CD14-positive monocyte (primary cell): ENCODE measurements at regions not wholly inside any gene's neighbourhood (a gene's known extent, or its start where the extent isn't known, plus 50 kb on each side); places are given as distances from the start of the nearest gene placed in this dataset.

Experiments used
- DNase-seq, 3 donors: peaks; one replicate each; pipeline ENCODE4 v3.0.0-alpha.2; 2011 to 2022
- H2AFZ ChIP-seq: 2 replicates; pipeline ENCODE4 v1.6.0; 2012; ENCODE audit warnings: mild to moderate bottlenecking, low read depth, low read length, inconsistent platforms; ENCODE audit not compliant: insufficient read depth, poor library complexity, severe bottlenecking
- H3K27ac ChIP-seq, 2 donors: 1 replicate in 1 of 2; 2 replicates in 1 of 2; pipeline ENCODE4 v1.5.1; 2012 to 2013; ENCODE audit warnings: low read length in 2 of 2, control low read depth in 1 of 2, inconsistent platforms in 1 of 2, low read depth in 1 of 2, mild to moderate bottlenecking in 1 of 2
- H3K27me3 ChIP-seq, 2 donors: one replicate each; pipeline versions ENCODE4 v1.6.0 to v1.6.1; 2011 to 2013; ENCODE audit warnings: low read length in 2 of 2; ENCODE audit not compliant: control insufficient read depth in 2 of 2, insufficient read depth in 2 of 2
- H3K36me3 ChIP-seq, 2 donors: replicated peaks in 1 of 2; 1 replicate in 1 of 2; 2 replicates in 1 of 2; pipeline versions ENCODE4 v1.5.1 to v1.6.1; 2012 to 2013; ENCODE audit warnings: low read length in 2 of 2, control low read depth in 1 of 2, inconsistent platforms in 1 of 2, mild to moderate bottlenecking in 1 of 2; ENCODE audit not compliant: insufficient read depth in 2 of 2, control insufficient read depth in 1 of 2
- H3K4me1 ChIP-seq, 2 donors: 1 replicate in 1 of 2; 2 replicates in 1 of 2; pipeline versions ENCODE4 v1.5.1 to v1.6.1; 2012 to 2013; ENCODE audit warnings: low read length in 2 of 2, control low read depth in 1 of 2, inconsistent platforms in 1 of 2, mild to moderate bottlenecking in 1 of 2, moderate library complexity in 1 of 2; ENCODE audit not compliant: insufficient read depth in 2 of 2, control insufficient read depth in 1 of 2
- H3K4me2 ChIP-seq: replicated peaks from 2 replicates; pipeline ENCODE3; 2012; ENCODE audit warnings: low read length, moderate library complexity, mild to moderate bottlenecking; ENCODE audit not compliant: poor library complexity, severe bottlenecking; ENCODE audit errors: extremely low read depth
- H3K4me3 ChIP-seq, 3 experiments: fragments of 200-600 bp in 1 of 3; sonication (generic) in 1 of 3; replicated peaks in 1 of 3; 1 replicate in 2 of 3; 2 replicates in 1 of 3; pipeline ENCODE4 v1.5.1; 2011 to 2013; ENCODE audit warnings: low read length in 3 of 3, mild to moderate bottlenecking in 3 of 3, control low read depth in 2 of 3, low read depth in 2 of 3, inconsistent platforms in 1 of 3, moderate library complexity in 1 of 3
- H3K79me2 ChIP-seq: 2 replicates; pipeline ENCODE4 v1.6.0; 2012; ENCODE audit warnings: mild to moderate bottlenecking, control low read depth, inconsistent platforms, low read length, moderate library complexity; ENCODE audit not compliant: insufficient read depth
- H3K9ac ChIP-seq: 2 replicates; pipeline ENCODE4 v1.6.0; 2017; ENCODE audit warnings: low read length, mild to moderate bottlenecking; ENCODE audit not compliant: insufficient read depth, poor library complexity, severe bottlenecking
- H3K9me3 ChIP-seq, 2 donors: replicated peaks in 1 of 2; 1 replicate in 1 of 2; 2 replicates in 1 of 2; pipeline versions ENCODE4 v1.5.1 to v1.6.1; 2012 to 2013; ENCODE audit warnings: low read length in 2 of 2, control low read depth in 1 of 2; ENCODE audit not compliant: control insufficient read depth in 1 of 2, insufficient read depth in 1 of 2
- H4K20me1 ChIP-seq: 2 replicates; pipeline ENCODE4 v1.6.0; 2012; ENCODE audit warnings: mild to moderate bottlenecking, low read length, control low read depth, moderate library complexity; ENCODE audit not compliant: insufficient read depth
- H3K27ac Mint-ChIP-seq, 7 donors: one replicate each; pipeline ENCODE4 v1.8.0; 2020; ENCODE audit warnings: mild to moderate bottlenecking in 7 of 7, mixed read lengths in 7 of 7, moderate library complexity in 6 of 7, inconsistent platforms in 2 of 7
- H3K27me3 Mint-ChIP-seq, 3 donors: one replicate each; pipeline ENCODE4 v1.8.0; 2021 to 2022; ENCODE audit warnings: low read depth in 3 of 3, mild to moderate bottlenecking in 3 of 3, mixed read lengths in 3 of 3, moderate library complexity in 3 of 3, inconsistent platforms in 1 of 3
- H3K36me3 Mint-ChIP-seq, 2 donors: one replicate each; pipeline ENCODE4 v1.8.0; 2020; ENCODE audit warnings: mixed read lengths in 2 of 2, inconsistent platforms in 1 of 2, mild to moderate bottlenecking in 1 of 2
- H3K4me1 Mint-ChIP-seq: one replicate; pipeline ENCODE4 v1.8.0; 2020; ENCODE audit warnings: mild to moderate bottlenecking, mixed read lengths
- H3K4me3 Mint-ChIP-seq, 2 donors: one replicate each; pipeline ENCODE4 v1.8.0; 2020; ENCODE audit warnings: mild to moderate bottlenecking in 2 of 2, mixed read lengths in 2 of 2, moderate library complexity in 1 of 2
- H3K9me3 Mint-ChIP-seq, 7 donors: one replicate each; pipeline ENCODE4 v1.8.0; 2020 to 2022; ENCODE audit warnings: mixed read lengths in 7 of 7, mild to moderate bottlenecking in 6 of 7, moderate library complexity in 6 of 7, inconsistent platforms in 2 of 7
- WGBS: methylation state at CpG from one replicate; pipeline ENCODE4 v1.1.5; 2013; ENCODE audit warnings: missing lambda C conversion rate; ENCODE audit not compliant: insufficient coverage; 5-methylcytosine and 5-hydroxymethylcytosine counted together
- intact Hi-C, 2 donors: fragments of 100-400 bp; cut with micrococcal nuclease; formaldehyde crosslinking; loops; one replicate each; pipeline versions ENCODE4 v1.15.0 to v1.15.1; 2023
- TF ChIP-seq, protein P1 (sequence below): fragments of 200-600 bp; IDR thresholded peaks from one replicate; pipeline ENCODE4 v1.8.0; 2022; ENCODE audit warnings: antibody characterized with exemption, mild to moderate bottlenecking

DNA sequence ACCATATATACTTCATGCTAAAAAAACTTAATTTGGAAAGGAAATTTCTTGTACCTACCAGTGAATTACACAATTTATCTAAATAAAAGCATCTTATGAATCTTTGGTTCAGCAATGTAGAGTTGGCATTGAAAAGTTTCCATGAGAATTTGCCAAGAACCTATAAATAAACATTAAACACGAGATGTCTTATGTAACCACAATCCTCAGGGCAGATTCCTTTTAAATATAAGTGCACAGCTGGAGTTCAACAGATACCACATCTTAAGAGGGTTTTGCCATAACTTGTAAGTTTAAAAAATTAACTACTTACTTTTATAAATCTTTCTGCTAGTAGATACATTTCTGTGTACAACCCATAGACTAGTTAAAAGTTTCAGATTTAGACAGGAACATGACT is 499.3 kb upstream of the ARRDC4 start:
- Mint-ChIP-seq H3K4me1 (no peaks in the 10 kb centered on the region), H3K36me3 (no peaks in the 10 kb centered on the region), H3K9me3 (peaks cover 0 to 6% (median 2%) of the 10 kb centered on the region in 7 donors), H3K4me3 (no peak overlapping the region), H3K27ac (no peak overlapping the region), H3K27me3 (peaks cover 0 to 2% (median 1%) of the 10 kb centered on the region in 3 donors)
- Histone ChIP-seq H3K9ac (no peak overlapping the region), H3K4me2 (no peak overlapping the region), H3K27ac (no peak overlapping the region), H3K4me3 (no peak overlapping the region), H3K36me3 (no peaks in the 10 kb centered on the region), H2AFZ (no peak overlapping the region), H3K4me1 (no peaks in the 10 kb centered on the region), H4K20me1 (no peaks in the 10 kb centered on the region), H3K27me3 (no peaks in the 10 kb centered on the region), H3K9me3 (peaks cover 0 to under 1% of the 10 kb centered on the region in 2 donors), H3K79me2 (no peaks in the 10 kb centered on the region)
- WGBS, result no CpG with 5 or more reads among the region's 1 CpG
- intact Hi-C loops, result no loop called here
- DNase-seq, result no peak
- TF ChIP-seq, protein P1, sequence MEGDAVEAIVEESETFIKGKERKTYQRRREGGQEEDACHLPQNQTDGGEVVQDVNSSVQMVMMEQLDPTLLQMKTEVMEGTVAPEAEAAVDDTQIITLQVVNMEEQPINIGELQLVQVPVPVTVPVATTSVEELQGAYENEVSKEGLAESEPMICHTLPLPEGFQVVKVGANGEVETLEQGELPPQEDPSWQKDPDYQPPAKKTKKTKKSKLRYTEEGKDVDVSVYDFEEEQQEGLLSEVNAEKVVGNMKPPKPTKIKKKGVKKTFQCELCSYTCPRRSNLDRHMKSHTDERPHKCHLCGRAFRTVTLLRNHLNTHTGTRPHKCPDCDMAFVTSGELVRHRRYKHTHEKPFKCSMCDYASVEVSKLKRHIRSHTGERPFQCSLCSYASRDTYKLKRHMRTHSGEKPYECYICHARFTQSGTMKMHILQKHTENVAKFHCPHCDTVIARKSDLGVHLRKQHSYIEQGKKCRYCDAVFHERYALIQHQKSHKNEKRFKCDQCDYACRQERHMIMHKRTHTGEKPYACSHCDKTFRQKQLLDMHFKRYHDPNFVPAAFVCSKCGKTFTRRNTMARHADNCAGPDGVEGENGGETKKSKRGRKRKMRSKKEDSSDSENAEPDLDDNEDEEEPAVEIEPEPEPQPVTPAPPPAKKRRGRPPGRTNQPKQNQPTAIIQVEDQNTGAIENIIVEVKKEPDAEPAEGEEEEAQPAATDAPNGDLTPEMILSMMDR, result no peak

DNA sequence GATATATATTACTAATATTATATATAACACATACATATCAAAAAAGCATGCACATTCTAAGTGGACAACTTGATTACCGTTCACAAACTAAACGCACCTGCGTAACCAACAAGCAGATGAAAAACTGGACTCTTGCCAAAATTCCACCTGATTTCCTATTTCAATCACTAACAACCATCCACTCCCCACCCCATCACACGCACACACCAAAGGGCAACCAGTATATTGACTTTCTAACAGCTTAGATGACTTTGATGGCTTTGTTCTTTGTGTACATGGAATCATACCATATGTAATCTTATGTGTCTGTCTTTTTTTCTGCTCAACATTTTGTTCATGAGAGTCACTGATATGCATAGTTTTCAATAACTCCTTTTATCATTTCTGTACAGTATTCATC is 496.8 kb upstream of the ARRDC4 start:
- Mint-ChIP-seq H3K27ac (no peak overlapping the region), H3K4me1 (no peaks in the 10 kb centered on the region), H3K9me3 (peaks cover 2 to 14% (median 4%) of the 10 kb centered on the region in 7 donors), H3K36me3 (no peaks in the 10 kb centered on the region), H3K4me3 (no peak overlapping the region), H3K27me3 (peaks cover 1 to 3% (median 2%) of the 10 kb centered on the region in 3 donors)
- no peak overlapping the region for H2AFZ ChIP-seq
- H3K4me1 ChIP-seq, result no peaks in the 10 kb centered on the region
- no peaks in the 10 kb centered on the region for H4K20me1 ChIP-seq
- H3K79me2 ChIP-seq, result no peaks in the 10 kb centered on the region
- intact Hi-C loops, result no loop called here
- peaks cover 0 to 3% of the 10 kb centered on the region in 2 donors for H3K9me3 ChIP-seq
- WGBS, result no CpG with 5 or more reads among the region's 4 CpGs
- no peak overlapping the region for H3K4me3 ChIP-seq
- H3K27ac ChIP-seq, result no peak overlapping the region
- H3K4me2 ChIP-seq, result no peak overlapping the region
- TF ChIP-seq, protein P1, result no peak
- H3K9ac ChIP-seq, result no peak overlapping the region
- no peak for DNase-seq
- H3K27me3 ChIP-seq, result no peaks in the 10 kb centered on the region
- no peaks in the 10 kb centered on the region for H3K36me3 ChIP-seq
